ENCODE measurements at regions not wholly inside any gene's neighbourhood (a gene's known extent, or its start where the extent isn't known, plus 50 kb on each side); places are given as distances from the start of the nearest gene placed in this dataset.

GRCh38 chr15:97317163-97317562, 643.3 kb upstream of the ARRDC4 start:
- CTCF ChIA-PET, result no interaction called here
- H3K9me3 ChIP-seq, result no peaks in the 10 kb centered on the region
- no peak for TF ChIP-seq CTCF (IDR thresholded peaks at IDR 0.05; ENCODE audit: insufficient read depth in 1 of 2, low read depth in 1 of 2, low read length in 1 of 2, severe bottlenecking in 1 of 2, unreplicated experiment in 1 of 2)

GRCh38 chr15:97319291-97319690, 641.2 kb upstream of the ARRDC4 start:
- intact Hi-C loops (cut with micrococcal nuclease; ENCODE audit: unreplicated experiment), result no loop called here
- no peaks in the 10 kb centered on the region for H3K9me3 ChIP-seq
- Mint-ChIP-seq H3K4me3 (ENCODE audit: unreplicated experiment) (no peak overlapping the region), H3K27ac (ENCODE audit: unreplicated experiment) (no peak overlapping the region), H3K36me3 (ENCODE audit: insufficient read depth, unreplicated experiment) (no peaks in the 10 kb centered on the region), H3K27me3 (ENCODE audit: insufficient read depth, unreplicated experiment) (no peaks in the 10 kb centered on the region), H3K9me3 (ENCODE audit: unreplicated experiment) (no peaks in the 10 kb centered on the region), H3K4me1 (ENCODE audit: low read depth, unreplicated experiment) (no peaks in the 10 kb centered on the region)
- ChIA-PET POLR2A (no interaction called here), CTCF (no interaction called here)
- TF ChIP-seq CTCF (IDR thresholded peaks at IDR 0.05; ENCODE audit: insufficient read depth in 1 of 2, low read depth in 1 of 2, low read length in 1 of 2, severe bottlenecking in 1 of 2, unreplicated experiment in 1 of 2), result no peak
- no peaks in the 10 kb centered on the region for H3K36me3 ChIP-seq (ENCODE audit: control insufficient read depth, insufficient read depth, low read length)
- no peaks in the 10 kb centered on the region for H3K4me1 ChIP-seq
- BruUV-seq (replicated peaks), result no TSS peak
- no peaks in the 10 kb centered on the region for H3K27me3 ChIP-seq (replicated peaks; ENCODE audit: control insufficient read depth, insufficient read depth, low read length)
- no peak overlapping the region for H3K4me3 ChIP-seq (ENCODE audit: low read depth, low read length)
- DNase-seq, result no peak

More at GRCh38 chr15:97317163-97317562, 643.3 kb upstream of the ARRDC4 start:
- Histone ChIP-seq H3K4me3 (ENCODE audit: low read depth, low read length) (no peak overlapping the region), H3K4me1 (no peaks in the 10 kb centered on the region), H3K27me3 (replicated peaks; ENCODE audit: control insufficient read depth, insufficient read depth, low read length) (no peaks in the 10 kb centered on the region), H3K36me3 (ENCODE audit: control insufficient read depth, insufficient read depth, low read length) (no peaks in the 10 kb centered on the region)
- no TSS peak for BruUV-seq (replicated peaks)
- Mint-ChIP-seq H3K4me1 (ENCODE audit: low read depth, unreplicated experiment) (no peaks in the 10 kb centered on the region), H3K27ac (ENCODE audit: unreplicated experiment) (no peak overlapping the region), H3K36me3 (ENCODE audit: insufficient read depth, unreplicated experiment) (no peaks in the 10 kb centered on the region), H3K27me3 (ENCODE audit: insufficient read depth, unreplicated experiment) (no peaks in the 10 kb centered on the region), H3K9me3 (ENCODE audit: unreplicated experiment) (no peaks in the 10 kb centered on the region), H3K4me3 (ENCODE audit: unreplicated experiment) (no peak overlapping the region)
- no peak for DNase-seq
- POLR2A ChIA-PET, result no interaction called here
- intact Hi-C loops (cut with micrococcal nuclease; ENCODE audit: unreplicated experiment), result no loop called here

GRCh38 chr15:97346221-97346620, 614.3 kb upstream of the ARRDC4 start:
- H3K4me1 Mint-ChIP-seq (ENCODE audit: low read depth, unreplicated experiment), result no peaks in the 10 kb centered on the region
- Histone ChIP-seq H3K4me3 (ENCODE audit: low read depth, low read length) (no peak overlapping the region), H3K27me3 (replicated peaks; ENCODE audit: control insufficient read depth, insufficient read depth, low read length) (no peaks in the 10 kb centered on the region), H3K36me3 (ENCODE audit: control insufficient read depth, insufficient read depth, low read length) (no peaks in the 10 kb centered on the region), H3K9me3 (no peaks in the 10 kb centered on the region), H3K4me1 (no peaks in the 10 kb centered on the region)
- no peaks in the 10 kb centered on the region for H3K36me3 Mint-ChIP-seq (ENCODE audit: insufficient read depth, unreplicated experiment)
- H3K27me3 Mint-ChIP-seq (ENCODE audit: insufficient read depth, unreplicated experiment), result no peaks in the 10 kb centered on the region
- no TSS peak for BruUV-seq (replicated peaks)
- H3K27ac Mint-ChIP-seq (ENCODE audit: unreplicated experiment), result no peak overlapping the region
- H3K4me3 Mint-ChIP-seq (ENCODE audit: unreplicated experiment), result no peak overlapping the region
- ChIA-PET CTCF (no interaction called here), POLR2A (no interaction called here)
- no peak for DNase-seq
- TF ChIP-seq CTCF (IDR thresholded peaks at IDR 0.05; ENCODE audit: insufficient read depth in 1 of 2, low read depth in 1 of 2, low read length in 1 of 2, severe bottlenecking in 1 of 2, unreplicated experiment in 1 of 2), result no peak
- no peaks in the 10 kb centered on the region for H3K9me3 Mint-ChIP-seq (ENCODE audit: unreplicated experiment)
- intact Hi-C loops (cut with micrococcal nuclease; ENCODE audit: unreplicated experiment), result no loop called here
